ENCODE measurements at regions not wholly inside any gene's neighbourhood (a gene's known extent, or its start where the extent isn't known, plus 50 kb on each side); places are given as distances from the start of the nearest gene placed in this dataset.

GRCh38 chr5:125528881-125529280, 782.4 kb upstream of the ZNF608 start:
- TF ChIP-seq HDGF (IDR thresholded peaks at IDR 0.05) (no peak), CTCF (IDR thresholded peaks at IDR 0.05 in 2 of 3, conservative IDR thresholded peaks at IDR 0.05 in 1 of 3; ENCODE audit: control insufficient read depth in 2 of 3, extremely low read depth in 1 of 3, insufficient read depth in 1 of 3, low read depth in 3 of 3, low read length in 3 of 3) (no peak), POLR2AphosphoS5 (IDR thresholded peaks at IDR 0.05; ENCODE audit: low read length) (no peak), RB1 (IDR thresholded peaks at IDR 0.05; ENCODE audit: borderline replicate concordance) (no peak), TCF3 (IDR thresholded peaks at IDR 0.05; ENCODE audit: borderline replicate concordance, insufficient read depth, low read depth, low read length) (no peak), REST (IDR thresholded peaks at IDR 0.05; ENCODE audit: low read depth, low read length) (no peak), EZH2 (IDR thresholded peaks at IDR 0.05; ENCODE audit: borderline replicate concordance, control insufficient read depth, low read depth, low read length) (no peak), POLR2A (IDR thresholded peaks at IDR 0.05; ENCODE audit: low read depth, low read length) (no peak), BMI1 (IDR thresholded peaks at IDR 0.05; ENCODE audit: borderline replicate concordance) (no peak), CBX3 (IDR thresholded peaks at IDR 0.05; ENCODE audit: borderline replicate concordance, low read depth) (no peak), CEBPZ (IDR thresholded peaks at IDR 0.05; ENCODE audit: low read depth, low read length) (no peak), BHLHE40 (IDR thresholded peaks at IDR 0.05; ENCODE audit: borderline replicate concordance in 1 of 2, low read depth in 2 of 2, low read length in 1 of 2) (no peak), TAF1 (IDR thresholded peaks at IDR 0.05; ENCODE audit: borderline replicate concordance, low read depth, low read length) (no peak), SP1 (IDR thresholded peaks at IDR 0.05; ENCODE audit: low read depth, low read length) (no peak)

Data from GM12878 (cell line).